K562 (cell line): ENCODE measurements at regions not wholly inside any gene's neighbourhood (a gene's known extent, or its start where the extent isn't known, plus 50 kb on each side); places are given as distances from the start of the nearest gene placed in this dataset.

ENCODE experiments used
- ATAC-seq: fragments of 200-7000 bp; cut with Tn5 transposase; 3 replicates; pipeline ENCODE4 v1.9.1; 2020; ENCODE audit warnings: moderate library complexity
- BruUV-seq: library from RNA; stranded (reverse); fragments of 400-500 nt; replicated peaks from 2 replicates; lab custom pipeline; 2021; lab: Mats Ljungman, UMichigan
- CTCF ChIA-PET: fragments of 300-600 bp; formaldehyde crosslinking; extraction: SDS; loops from one replicate; lab custom pipeline; 2021; ENCODE audit warnings: low intra/inter-chr PET ratio; lab: Yijun Ruan, JAX
- POLR2A ChIA-PET: fragments of 300-600, 350-650 bp; sonication (Branson Sonifier 250); formaldehyde crosslinking; extraction: SDS; loops from one replicate; lab custom pipeline; 2021; ENCODE audit warnings: antibody characterized with exemption, inconsistent platforms; lab: Yijun Ruan, JAX
- DNase-seq, 4 experiments: peaks; one replicate each; pipeline versions ENCODE4 v3.0.0 to v3.0.0-alpha.2; 2011 to 2018; ENCODE audit warnings: low spot score in 3 of 4, mixed read lengths in 3 of 4; ENCODE audit errors: extremely low read depth in 1 of 4
- FAIRE-seq: peaks from 2 replicates; lab custom pipeline; 2011; peaks lifted over from hg19 to GRCh38; lab: Jason Lieb, UNC
- H2AFZ ChIP-seq: 2 replicates; pipeline ENCODE4 v1.6.0; 2011; ENCODE audit warnings: low read depth, low read length, control low read depth, inconsistent platforms
- H3K27ac ChIP-seq: fragments of 200-600 bp; 3 replicates; pipeline ENCODE4 v1.8.0; 2011; ENCODE audit warnings: low read depth, mild to moderate bottlenecking, control low read depth, inconsistent platforms, low read length, moderate library complexity, mixed read lengths; ENCODE audit errors: extremely low read depth
- H3K27me3 ChIP-seq, 2 experiments: fragments of 300-600 bp in 1 of 2; 2 replicates in 1 of 2; 3 replicates in 1 of 2; pipeline versions ENCODE4 v1.6.0 to v1.8.0; 2011; ENCODE audit warnings: inconsistent platforms in 2 of 2, low read length in 2 of 2, mild to moderate bottlenecking in 1 of 2, mixed read lengths in 1 of 2, moderate library complexity in 1 of 2; ENCODE audit not compliant: control insufficient read depth in 2 of 2, insufficient read depth in 2 of 2
- H3K36me3 ChIP-seq: fragments of 300-600 bp; 3 replicates; pipeline ENCODE4 v1.8.0; 2011; ENCODE audit warnings: mild to moderate bottlenecking, low read length, inconsistent platforms; ENCODE audit not compliant: control insufficient read depth, insufficient read depth
- H3K4me1 ChIP-seq, 2 experiments: fragments of 200-600 bp in 1 of 2; replicated peaks in 1 of 2; 2 replicates in 1 of 2; 3 replicates in 1 of 2; pipeline versions ENCODE4 v1.5.1 to v1.8.0; 2011; ENCODE audit warnings: inconsistent platforms in 2 of 2, low read length in 2 of 2, mild to moderate bottlenecking in 1 of 2, mixed read lengths in 1 of 2, moderate library complexity in 1 of 2; ENCODE audit not compliant: control insufficient read depth in 2 of 2, insufficient read depth in 2 of 2
- H3K4me2 ChIP-seq: 2 replicates; pipeline ENCODE4 v1.6.1; 2011; ENCODE audit warnings: low read length, control low read depth, inconsistent platforms, mixed read lengths; ENCODE audit not compliant: insufficient read depth
- H3K4me3 ChIP-seq: fragments of 200-600 bp; sonication (generic), shearing (Covaris generic); 2 replicates; pipeline ENCODE4 v1.5.1; 2016; ENCODE audit warnings: control low read depth, inconsistent platforms
- H3K79me2 ChIP-seq: fragments of 200-600 bp; 3 replicates; pipeline ENCODE4 v1.8.0; 2011; ENCODE audit warnings: low read length, inconsistent platforms; ENCODE audit not compliant: control insufficient read depth, insufficient read depth
- H3K9ac ChIP-seq, 2 experiments: 2 replicates each; pipeline versions ENCODE4 v1.6.0 to v1.6.1; 2011; ENCODE audit warnings: low read depth in 2 of 2, low read length in 2 of 2, control low read depth in 1 of 2, inconsistent platforms in 1 of 2, mild to moderate bottlenecking in 1 of 2, mixed read lengths in 1 of 2; ENCODE audit not compliant: insufficient read depth in 1 of 2
- H3K9me1 ChIP-seq: one replicate; pipeline ENCODE4 v1.6.0; 2011; ENCODE audit warnings: inconsistent platforms, mild to moderate bottlenecking, low read length, moderate library complexity; ENCODE audit not compliant: control insufficient read depth, insufficient read depth
- H3K9me3 ChIP-seq: replicated peaks from 2 replicates; pipeline ENCODE4 v1.5.1; 2011; ENCODE audit warnings: low read depth, low read length, inconsistent platforms; ENCODE audit not compliant: control insufficient read depth, insufficient read depth
- H4K20me1 ChIP-seq: replicated peaks from 2 replicates; pipeline ENCODE4 v1.6.1; 2011; ENCODE audit warnings: low read length, inconsistent platforms, mixed read lengths; ENCODE audit not compliant: control insufficient read depth, insufficient read depth
- MAZ ChIP-seq, 2 experiments: fragments of 450-650 bp in 1 of 2; sonication (generic) in 1 of 2; formaldehyde crosslinking; IDR thresholded peaks in 1 of 2; conservative IDR thresholded peaks in 1 of 2; 2 replicates each; pipeline versions ENCODE4 v1.4.0 to v1.5.0; 2020; ENCODE audit warnings: mild to moderate bottlenecking in 1 of 2, missing genetic modification reagents in 1 of 2
- MLX ChIP-seq, 2 experiments: fragments of 450-650 bp in 1 of 2; sonication (generic) in 1 of 2; formaldehyde crosslinking; conservative IDR thresholded peaks; 2 replicates each; pipeline versions ENCODE4 v1.4.0 to v1.8.1; 2020 to 2022; ENCODE audit warnings: mild to moderate bottlenecking in 1 of 2, missing genetic modification reagents in 1 of 2
- MYC ChIP-seq, 2 experiments: fragments of 250-450 bp in 1 of 2; sonication (Bioruptor Pico) in 1 of 2; IDR thresholded peaks; 2 replicates each; pipeline versions ENCODE4 v1.5.1 to v1.6.1; 2012 to 2021; ENCODE audit warnings: low read depth in 2 of 2, borderline replicate concordance in 1 of 2, improper control_type of control experiment in 1 of 2, low read length in 1 of 2, mild to moderate bottlenecking in 1 of 2, moderate library complexity in 1 of 2
- NCOA1 ChIP-seq: fragments of 450-650 bp; IDR thresholded peaks from 2 replicates; pipeline ENCODE4 v1.6.1; 2016; ENCODE audit warnings: low read depth
- POLR3A ChIP-seq: IDR thresholded peaks from 2 replicates; pipeline ENCODE4 v1.6.1; 2011; ENCODE audit warnings: borderline replicate concordance, mild to moderate bottlenecking, moderate library complexity; ENCODE audit not compliant: insufficient read length, insufficient read depth; ENCODE audit errors: extremely low read depth
- RBM25 ChIP-seq: fragments of 200-400 bp; formaldehyde crosslinking; IDR thresholded peaks from 2 replicates; pipeline ENCODE4 v1.6.1; 2018; ENCODE audit warnings: low read length, low read depth, moderate library complexity; ENCODE audit not compliant: severe bottlenecking
- RUNX1 ChIP-seq: sonication (generic); IDR thresholded peaks from 2 replicates; pipeline ENCODE4 v1.6.1; 2016; ENCODE audit warnings: antibody characterized with exemption, low read depth
- SRSF1 ChIP-seq: fragments of 200-400 bp; formaldehyde crosslinking; IDR thresholded peaks from 2 replicates; pipeline ENCODE4 v1.6.1; 2017; ENCODE audit warnings: mild to moderate bottlenecking, low read depth, low read length, moderate library complexity
- TCF3 ChIP-seq: sonication (generic); formaldehyde crosslinking; IDR thresholded peaks from 2 replicates; pipeline ENCODE4 v1.4.0; 2020; ENCODE audit warnings: mild to moderate bottlenecking, missing genetic modification reagents
- UBTF ChIP-seq, 2 experiments: IDR thresholded peaks; 2 replicates each; pipeline ENCODE4 v1.6.1; 2012; ENCODE audit warnings: improper control_type of control experiment in 2 of 2, low read depth in 2 of 2, low read length in 2 of 2, borderline replicate concordance in 1 of 2
- ZNF175 ChIP-seq: fragments of 200-800 bp; sonication (Bioruptor generic); IDR thresholded peaks from 2 replicates; pipeline ENCODE4 v1.6.1; 2016; ENCODE audit warnings: low read depth, mild to moderate bottlenecking, missing genetic modification characterization, missing compliant biosample characterization
- ZNF239 ChIP-seq: fragments of 250-450 bp; sonication (Bioruptor Pico); IDR thresholded peaks from 2 replicates; pipeline ENCODE4 v1.4.0; 2020; ENCODE audit warnings: mild to moderate bottlenecking
- ZNF507 ChIP-seq: conservative IDR thresholded peaks from 2 replicates; pipeline ENCODE4 v1.6.1; 2017; ENCODE audit warnings: missing genetic modification characterization, missing compliant biosample characterization
- ZNF707 ChIP-seq: fragments of 250-450 bp; sonication (Bioruptor Pico); conservative IDR thresholded peaks from 2 replicates; pipeline ENCODE4 v1.8.0; 2022; ENCODE audit warnings: inconsistent platforms, mild to moderate bottlenecking, moderate library complexity
- ZNF764 ChIP-seq: fragments of 250-450 bp; sonication (Bioruptor Pico); IDR thresholded peaks from 2 replicates; pipeline ENCODE4 v1.4.0; 2020; ENCODE audit warnings: low read depth, mild to moderate bottlenecking, moderate library complexity
- ZNF780A ChIP-seq: fragments of 250-450 bp; sonication (Bioruptor Pico); IDR thresholded peaks from 2 replicates; pipeline ENCODE4 v1.5.0; 2021; ENCODE audit warnings: mild to moderate bottlenecking
- WGBS: fragments of 100-300 bp; shearing (Covaris generic); methylation state at CpG from one replicate; pipeline ENCODE4 v1.1.6; 2016; ENCODE audit warnings: low coverage, mixed read lengths; ENCODE audit not compliant: insufficient coverage; ENCODE audit errors: missing lambda C conversion rate; 5-methylcytosine and 5-hydroxymethylcytosine counted together
- in situ Hi-C: fragments of 300-500 bp; cut with MboI; formaldehyde crosslinking; loops from 4 replicates; pipeline ENCODE4 v1.15.0; 2018; ENCODE audit warnings: inconsistent platforms, mixed read lengths
- intact Hi-C: fragments of 100-400 bp; cut with micrococcal nuclease; formaldehyde crosslinking; loops from 2 replicates; pipeline ENCODE4 v1.14.2; 2022
- TF ChIP-seq, protein P1 (sequence below): fragments of 450-650 bp; formaldehyde crosslinking; IDR thresholded peaks from 2 replicates; pipeline ENCODE4 v1.4.0; 2022; ENCODE audit warnings: mild to moderate bottlenecking, moderate library complexity
- TF ChIP-seq, protein P2 (sequence below): fragments of 450-650 bp; formaldehyde crosslinking; IDR thresholded peaks from 2 replicates; pipeline ENCODE4 v1.4.0; 2020; ENCODE audit warnings: mild to moderate bottlenecking, moderate library complexity

- WGBS = 18% methylated on average over 4 of the region's 4 CpGs
- Histone ChIP-seq H3K9me3 (no peaks in the 10 kb centered on the region), H3K4me1 (no peaks in the 10 kb centered on the region), H4K20me1 (no peaks in the 10 kb centered on the region), H3K9me1 (no peaks in the 10 kb centered on the region), H3K36me3 (no peaks in the 10 kb centered on the region), H3K79me2 (no peaks in the 10 kb centered on the region), H3K9ac (no peak overlapping the region), H2AFZ (no peak overlapping the region), H3K4me2 (no peak overlapping the region), H3K27me3 (no peaks in the 10 kb centered on the region), H3K27ac (no peak overlapping the region), H3K4me3 (no peak overlapping the region)
- ChIA-PET CTCF (no interaction called here), POLR2A (no interaction called here)
- no TSS peak for BruUV-seq
- in situ Hi-C loops = no loop called here
- DNase-seq (no peak), ATAC-seq (no peak), FAIRE-seq (no peak)
- intact Hi-C loops = no loop called here
- no peak for TF ChIP-seq ZNF239 (CRISPR knock-in tag)
- no peak for TF ChIP-seq ZNF175 (CRISPR knock-in tag)
- TF ChIP-seq MAZ (CRISPR knock-in tag; conservative IDR thresholded peaks at IDR 0.05 in 1 of 2, IDR thresholded peaks at IDR 0.05 in 1 of 2) = no peak
- no peak for TF ChIP-seq TCF3 (CRISPR knock-in tag)
- no peak for TF ChIP-seq UBTF (IDR thresholded peaks at IDR 0.05; ENCODE audit: borderline replicate concordance in 1 of 2, low read depth in 2 of 2, low read length in 2 of 2)
- TF ChIP-seq MLX (CRISPR knock-in tag; conservative IDR thresholded peaks at IDR 0.05) = no peak
- no peak for TF ChIP-seq ZNF764 (CRISPR knock-in tag)
- no peak for TF ChIP-seq NCOA1
- TF ChIP-seq, protein P1, sequence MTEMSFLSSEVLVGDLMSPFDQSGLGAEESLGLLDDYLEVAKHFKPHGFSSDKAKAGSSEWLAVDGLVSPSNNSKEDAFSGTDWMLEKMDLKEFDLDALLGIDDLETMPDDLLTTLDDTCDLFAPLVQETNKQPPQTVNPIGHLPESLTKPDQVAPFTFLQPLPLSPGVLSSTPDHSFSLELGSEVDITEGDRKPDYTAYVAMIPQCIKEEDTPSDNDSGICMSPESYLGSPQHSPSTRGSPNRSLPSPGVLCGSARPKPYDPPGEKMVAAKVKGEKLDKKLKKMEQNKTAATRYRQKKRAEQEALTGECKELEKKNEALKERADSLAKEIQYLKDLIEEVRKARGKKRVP (CRISPR knock-in tag) = no peak
- TF ChIP-seq RBM25 = no peak
- no peak for TF ChIP-seq SRSF1
- no peak for TF ChIP-seq POLR3A
- TF ChIP-seq, protein P2, sequence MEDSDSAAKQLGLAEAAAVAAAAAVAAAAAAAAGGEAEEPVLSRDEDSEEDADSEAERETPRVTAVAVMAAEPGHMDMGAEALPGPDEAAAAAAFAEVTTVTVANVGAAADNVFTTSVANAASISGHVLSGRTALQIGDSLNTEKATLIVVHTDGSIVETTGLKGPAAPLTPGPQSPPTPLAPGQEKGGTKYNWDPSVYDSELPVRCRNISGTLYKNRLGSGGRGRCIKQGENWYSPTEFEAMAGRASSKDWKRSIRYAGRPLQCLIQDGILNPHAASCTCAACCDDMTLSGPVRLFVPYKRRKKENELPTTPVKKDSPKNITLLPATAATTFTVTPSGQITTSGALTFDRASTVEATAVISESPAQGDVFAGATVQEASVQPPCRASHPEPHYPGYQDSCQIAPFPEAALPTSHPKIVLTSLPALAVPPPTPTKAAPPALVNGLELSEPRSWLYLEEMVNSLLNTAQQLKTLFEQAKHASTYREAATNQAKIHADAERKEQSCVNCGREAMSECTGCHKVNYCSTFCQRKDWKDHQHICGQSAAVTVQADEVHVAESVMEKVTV (CRISPR knock-in tag) = no peak
- no peak for TF ChIP-seq ZNF780A (CRISPR knock-in tag)
- TF ChIP-seq ZNF507 (tag) = no peak
- no peak for TF ChIP-seq MYC (IDR thresholded peaks at IDR 0.05; ENCODE audit: low read depth, low read length)
- no peak for TF ChIP-seq MYC (CRISPR knock-in tag; IDR thresholded peaks at IDR 0.05; ENCODE audit: borderline replicate concordance, low read depth)
- no peak for TF ChIP-seq RUNX1
- TF ChIP-seq ZNF707 (CRISPR knock-in tag) = no peak
Observed at GRCh38 chr12:102685841-102686240, 205.5 kb upstream of the IGF1 start.
